PC-9 (cell line): ENCODE measurements at regions not wholly inside any gene's neighbourhood (a gene's known extent, or its start where the extent isn't known, plus 50 kb on each side); places are given as distances from the start of the nearest gene placed in this dataset.
A peak's percentile ranks its signal among the peaks of the same experiment; 100 is the strongest.

ENCODE experiments used
- BruUV-seq: library from RNA; stranded (reverse); fragments of 400-500 nt; replicated peaks from 2 replicates; lab custom pipeline; 2021; lab: Mats Ljungman, UMichigan
- CTCF ChIA-PET: fragments of 300-600 bp; sonication (Branson Sonifier 250); formaldehyde crosslinking; loops from one replicate; lab custom pipeline; 2022; ENCODE audit warnings: antibody characterized with exemption; lab: Charles Lee
- POLR2A ChIA-PET: fragments of 300-600 bp; sonication (Branson Sonifier 250); formaldehyde crosslinking; loops from one replicate; lab custom pipeline; 2022; ENCODE audit warnings: antibody characterized with exemption; ENCODE audit not compliant: unreplicated experiment; lab: Charles Lee
- DNase-seq, 2 experiments: peaks; one replicate each; pipeline versions ENCODE4 v3.0.0 to v3.0.0-alpha.2; 2015 to 2022; ENCODE audit warnings: mixed read lengths in 1 of 2
- H2AFZ ChIP-seq: fragments of 200-600 bp; sonication (generic); 2 replicates; pipeline ENCODE4 v1.8.1; 2017; ENCODE audit warnings: antibody characterized with exemption
- H3F3A ChIP-seq: fragments of 200-600 bp; sonication (generic); 2 replicates; pipeline ENCODE4 v1.8.1; 2017; ENCODE audit warnings: antibody characterized with exemption, mild to moderate bottlenecking, low read depth; ENCODE audit not compliant: insufficient read depth
- H3K27ac ChIP-seq: fragments of 200-600 bp; sonication (generic); 2 replicates; pipeline ENCODE4 v1.6.1; 2016; ENCODE audit warnings: mixed run types
- H3K27me3 ChIP-seq: fragments of 200-600 bp; sonication (generic); 2 replicates; pipeline ENCODE4 v1.6.1; 2016; ENCODE audit warnings: low read depth, mixed run types; ENCODE audit not compliant: insufficient read depth
- H3K36me3 ChIP-seq: fragments of 200-600 bp; sonication (generic); 2 replicates; pipeline ENCODE4 v1.6.1; 2016; ENCODE audit warnings: low read depth, mixed run types
- H3K4me1 ChIP-seq: fragments of 200-600 bp; sonication (generic); replicated peaks from 2 replicates; pipeline ENCODE4 v1.6.1; 2016; ENCODE audit warnings: mixed run types; ENCODE audit not compliant: insufficient read depth
- H3K4me2 ChIP-seq: fragments of 200-600 bp; sonication (generic); 2 replicates; pipeline ENCODE4 v1.6.1; 2017; ENCODE audit warnings: mixed run types
- H3K4me3 ChIP-seq: fragments of 200-600 bp; sonication (generic); 2 replicates; pipeline ENCODE4 v1.6.1; 2016; ENCODE audit warnings: mixed run types
- H3K79me2 ChIP-seq: fragments of 200-600 bp; sonication (generic); 2 replicates; pipeline ENCODE4 v1.6.1; 2017; ENCODE audit warnings: low read depth, mixed run types
- H3K9me2 ChIP-seq: fragments of 200-600 bp; sonication (generic); 2 replicates; pipeline ENCODE4 v1.8.1; 2017; ENCODE audit warnings: mild to moderate bottlenecking; ENCODE audit not compliant: insufficient read depth
- H3K9me3 ChIP-seq: fragments of 200-600 bp; sonication (generic); 2 replicates; pipeline ENCODE4 v1.8.1; 2016; ENCODE audit warnings: low read depth; ENCODE audit not compliant: insufficient read depth
- H4K20me1 ChIP-seq: fragments of 200-600 bp; sonication (generic); 2 replicates; pipeline ENCODE4 v1.8.1; 2017; ENCODE audit not compliant: insufficient read depth
- CTCF ChIP-seq: fragments of 200-600 bp; sonication (generic); conservative IDR thresholded peaks from 2 replicates; pipeline ENCODE4 v1.6.1; 2017; ENCODE audit warnings: mixed run types, antibody characterized with exemption, mild to moderate bottlenecking, moderate library complexity
- EZH2 ChIP-seq: fragments of 200-600 bp; sonication (generic); IDR thresholded peaks from 2 replicates; pipeline ENCODE4 v1.8.0; 2017; ENCODE audit warnings: antibody characterized with exemption, low read depth
- intact Hi-C: fragments of 100-400 bp; cut with micrococcal nuclease; formaldehyde crosslinking; loops from one replicate; pipeline ENCODE4 v1.10.0; 2022; ENCODE audit not compliant: unreplicated experiment

DNA sequence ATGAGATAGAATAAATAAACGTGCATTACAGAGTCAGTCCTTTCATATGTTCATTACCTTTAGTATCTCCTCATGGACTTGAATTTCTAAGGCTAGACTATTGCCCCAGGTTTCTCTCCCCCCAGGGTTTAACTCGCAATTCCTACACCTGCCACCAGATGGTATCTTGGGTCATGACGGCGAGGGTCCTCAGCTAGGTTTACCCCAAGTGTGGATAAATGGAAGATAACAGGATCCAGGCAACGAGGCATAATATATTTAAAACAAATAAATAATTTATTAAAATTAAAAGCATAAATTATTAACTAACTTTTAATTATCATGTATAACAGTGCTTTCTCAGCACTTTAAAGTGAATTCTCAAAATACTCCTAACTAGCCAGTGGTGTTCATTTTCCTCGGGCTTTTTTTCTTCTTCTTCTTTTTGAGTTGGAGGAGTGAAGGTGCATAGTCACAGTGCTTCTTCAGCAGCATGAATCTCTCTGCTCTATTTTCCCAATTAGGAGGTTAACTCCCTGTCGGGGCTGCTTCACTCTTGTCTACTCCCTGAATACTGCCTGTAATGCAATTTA lies 243.5 kb upstream of the CAND1 start:
- POLR2A ChIA-PET = no interaction called here
- Histone ChIP-seq H3K27me3 (no peaks in the 10 kb centered on the region), H3K36me3 (no peaks in the 10 kb centered on the region), H4K20me1 (no peaks in the 10 kb centered on the region), H2AFZ (no peak overlapping the region), H3K9me2 (no peaks in the 10 kb centered on the region), H3K4me2 (no peak overlapping the region), H3K27ac (no peak overlapping the region), H3K4me1 (no peaks in the 10 kb centered on the region), H3K4me3 (no peak overlapping the region), H3F3A (no peaks in the 10 kb centered on the region), H3K9me3 (no peaks in the 10 kb centered on the region), H3K79me2 (no peaks in the 10 kb centered on the region)
- TF ChIP-seq EZH2 (no peak), CTCF (peak; percentile 84)
- intact Hi-C loops = loop anchor here (5.0 kb wide), 1 partner anchor 42 kb away; no protein-coding TSS in a partner anchor
- no TSS peak for BruUV-seq
- peak in 1 of 2 experiments; percentile 30 for DNase-seq
- CTCF ChIA-PET = interaction anchor here (0.5 to 1.0 kb wide), 4 partner anchors 44 to 1673 kb away, joined by 3 to 6 read pairs (median 4); no protein-coding TSS in a partner anchor

GRCh38 chr12:67026487-67027246 lies 242.5 kb upstream of the CAND1 start:
- H3K4me3 ChIP-seq = no peak overlapping the region
- H3K27me3 ChIP-seq = no peaks in the 10 kb centered on the region
- H4K20me1 ChIP-seq = no peaks in the 10 kb centered on the region
- no peak for DNase-seq
- ChIA-PET POLR2A (no interaction called here), CTCF (interaction anchor here (0.7 kb wide), 1 partner anchor 43 kb away, joined by 3 read pairs; no protein-coding TSS in a partner anchor)
- H2AFZ ChIP-seq = no peak overlapping the region
- no peaks in the 10 kb centered on the region for H3K79me2 ChIP-seq
- no TSS peak for BruUV-seq
- no peaks in the 10 kb centered on the region for H3K9me3 ChIP-seq
- intact Hi-C loops = loop anchor here (5.0 kb wide), 1 partner anchor 41 kb away; no protein-coding TSS in a partner anchor
- no peaks in the 10 kb centered on the region for H3K9me2 ChIP-seq
- no peaks in the 10 kb centered on the region for H3K36me3 ChIP-seq
- no peaks in the 10 kb centered on the region for H3K4me1 ChIP-seq
- TF ChIP-seq EZH2 (no peak), CTCF (no peak)
- H3K4me2 ChIP-seq = no peak overlapping the region
- no peaks in the 10 kb centered on the region for H3F3A ChIP-seq
- H3K27ac ChIP-seq = no peak overlapping the region

GRCh38 chr12:67028529-67028928 lies 240.6 kb upstream of the CAND1 start:
- Histone ChIP-seq H3K4me2 (no peak overlapping the region), H3K27ac (no peak overlapping the region), H3K9me2 (no peaks in the 10 kb centered on the region), H3K79me2 (no peaks in the 10 kb centered on the region), H3K4me3 (no peak overlapping the region), H3K36me3 (no peaks in the 10 kb centered on the region), H3K9me3 (no peaks in the 10 kb centered on the region), H4K20me1 (no peaks in the 10 kb centered on the region), H3F3A (peaks cover 4% of the 10 kb centered on the region; the same call in 1 of the 2 replicates), H3K27me3 (no peaks in the 10 kb centered on the region), H2AFZ (no peak overlapping the region), H3K4me1 (0 out of 2 replicates have a peak, but pooled peaks cover under 1% of the 10 kb centered on the region)
- CTCF ChIA-PET = no interaction called here
- POLR2A ChIA-PET = no interaction called here
- no TSS peak for BruUV-seq
- TF ChIP-seq CTCF (no peak), EZH2 (no peak)
- DNase-seq = no peak
- intact Hi-C loops = loop anchor here (5.0 kb wide), 1 partner anchor 39 kb away; no protein-coding TSS in a partner anchor
